ENCODE measurements at regions not wholly inside any gene's neighbourhood (a gene's known extent, or its start where the extent isn't known, plus 50 kb on each side); places are given as distances from the start of the nearest gene placed in this dataset.

DNA sequence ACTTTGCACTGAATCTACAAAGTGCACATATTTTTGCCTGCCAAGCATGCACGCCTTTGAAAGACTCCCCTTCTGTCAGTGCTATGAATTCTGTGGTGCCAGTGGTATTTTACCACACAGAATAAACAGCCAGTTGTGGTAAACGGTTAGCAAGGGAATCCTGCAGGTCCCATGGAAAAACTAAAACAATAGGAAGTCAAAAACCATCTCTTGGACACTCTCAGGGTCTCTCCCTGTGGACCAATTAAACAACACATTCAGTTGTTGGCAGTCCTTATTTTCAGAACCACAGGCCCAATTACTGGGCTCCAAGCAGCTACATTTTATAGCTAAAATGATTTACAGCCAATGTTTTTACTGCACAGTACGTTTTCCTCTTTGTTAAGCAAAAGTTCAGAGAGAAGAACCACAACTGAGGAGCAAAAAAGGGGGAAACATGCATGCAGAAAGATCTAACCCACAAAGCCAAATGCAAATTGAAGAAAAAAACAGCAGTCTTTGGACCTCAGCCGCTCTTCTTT, 116.9 kb downstream of the KCTD12 start (continued):
- TF ChIP-seq, protein P1, sequence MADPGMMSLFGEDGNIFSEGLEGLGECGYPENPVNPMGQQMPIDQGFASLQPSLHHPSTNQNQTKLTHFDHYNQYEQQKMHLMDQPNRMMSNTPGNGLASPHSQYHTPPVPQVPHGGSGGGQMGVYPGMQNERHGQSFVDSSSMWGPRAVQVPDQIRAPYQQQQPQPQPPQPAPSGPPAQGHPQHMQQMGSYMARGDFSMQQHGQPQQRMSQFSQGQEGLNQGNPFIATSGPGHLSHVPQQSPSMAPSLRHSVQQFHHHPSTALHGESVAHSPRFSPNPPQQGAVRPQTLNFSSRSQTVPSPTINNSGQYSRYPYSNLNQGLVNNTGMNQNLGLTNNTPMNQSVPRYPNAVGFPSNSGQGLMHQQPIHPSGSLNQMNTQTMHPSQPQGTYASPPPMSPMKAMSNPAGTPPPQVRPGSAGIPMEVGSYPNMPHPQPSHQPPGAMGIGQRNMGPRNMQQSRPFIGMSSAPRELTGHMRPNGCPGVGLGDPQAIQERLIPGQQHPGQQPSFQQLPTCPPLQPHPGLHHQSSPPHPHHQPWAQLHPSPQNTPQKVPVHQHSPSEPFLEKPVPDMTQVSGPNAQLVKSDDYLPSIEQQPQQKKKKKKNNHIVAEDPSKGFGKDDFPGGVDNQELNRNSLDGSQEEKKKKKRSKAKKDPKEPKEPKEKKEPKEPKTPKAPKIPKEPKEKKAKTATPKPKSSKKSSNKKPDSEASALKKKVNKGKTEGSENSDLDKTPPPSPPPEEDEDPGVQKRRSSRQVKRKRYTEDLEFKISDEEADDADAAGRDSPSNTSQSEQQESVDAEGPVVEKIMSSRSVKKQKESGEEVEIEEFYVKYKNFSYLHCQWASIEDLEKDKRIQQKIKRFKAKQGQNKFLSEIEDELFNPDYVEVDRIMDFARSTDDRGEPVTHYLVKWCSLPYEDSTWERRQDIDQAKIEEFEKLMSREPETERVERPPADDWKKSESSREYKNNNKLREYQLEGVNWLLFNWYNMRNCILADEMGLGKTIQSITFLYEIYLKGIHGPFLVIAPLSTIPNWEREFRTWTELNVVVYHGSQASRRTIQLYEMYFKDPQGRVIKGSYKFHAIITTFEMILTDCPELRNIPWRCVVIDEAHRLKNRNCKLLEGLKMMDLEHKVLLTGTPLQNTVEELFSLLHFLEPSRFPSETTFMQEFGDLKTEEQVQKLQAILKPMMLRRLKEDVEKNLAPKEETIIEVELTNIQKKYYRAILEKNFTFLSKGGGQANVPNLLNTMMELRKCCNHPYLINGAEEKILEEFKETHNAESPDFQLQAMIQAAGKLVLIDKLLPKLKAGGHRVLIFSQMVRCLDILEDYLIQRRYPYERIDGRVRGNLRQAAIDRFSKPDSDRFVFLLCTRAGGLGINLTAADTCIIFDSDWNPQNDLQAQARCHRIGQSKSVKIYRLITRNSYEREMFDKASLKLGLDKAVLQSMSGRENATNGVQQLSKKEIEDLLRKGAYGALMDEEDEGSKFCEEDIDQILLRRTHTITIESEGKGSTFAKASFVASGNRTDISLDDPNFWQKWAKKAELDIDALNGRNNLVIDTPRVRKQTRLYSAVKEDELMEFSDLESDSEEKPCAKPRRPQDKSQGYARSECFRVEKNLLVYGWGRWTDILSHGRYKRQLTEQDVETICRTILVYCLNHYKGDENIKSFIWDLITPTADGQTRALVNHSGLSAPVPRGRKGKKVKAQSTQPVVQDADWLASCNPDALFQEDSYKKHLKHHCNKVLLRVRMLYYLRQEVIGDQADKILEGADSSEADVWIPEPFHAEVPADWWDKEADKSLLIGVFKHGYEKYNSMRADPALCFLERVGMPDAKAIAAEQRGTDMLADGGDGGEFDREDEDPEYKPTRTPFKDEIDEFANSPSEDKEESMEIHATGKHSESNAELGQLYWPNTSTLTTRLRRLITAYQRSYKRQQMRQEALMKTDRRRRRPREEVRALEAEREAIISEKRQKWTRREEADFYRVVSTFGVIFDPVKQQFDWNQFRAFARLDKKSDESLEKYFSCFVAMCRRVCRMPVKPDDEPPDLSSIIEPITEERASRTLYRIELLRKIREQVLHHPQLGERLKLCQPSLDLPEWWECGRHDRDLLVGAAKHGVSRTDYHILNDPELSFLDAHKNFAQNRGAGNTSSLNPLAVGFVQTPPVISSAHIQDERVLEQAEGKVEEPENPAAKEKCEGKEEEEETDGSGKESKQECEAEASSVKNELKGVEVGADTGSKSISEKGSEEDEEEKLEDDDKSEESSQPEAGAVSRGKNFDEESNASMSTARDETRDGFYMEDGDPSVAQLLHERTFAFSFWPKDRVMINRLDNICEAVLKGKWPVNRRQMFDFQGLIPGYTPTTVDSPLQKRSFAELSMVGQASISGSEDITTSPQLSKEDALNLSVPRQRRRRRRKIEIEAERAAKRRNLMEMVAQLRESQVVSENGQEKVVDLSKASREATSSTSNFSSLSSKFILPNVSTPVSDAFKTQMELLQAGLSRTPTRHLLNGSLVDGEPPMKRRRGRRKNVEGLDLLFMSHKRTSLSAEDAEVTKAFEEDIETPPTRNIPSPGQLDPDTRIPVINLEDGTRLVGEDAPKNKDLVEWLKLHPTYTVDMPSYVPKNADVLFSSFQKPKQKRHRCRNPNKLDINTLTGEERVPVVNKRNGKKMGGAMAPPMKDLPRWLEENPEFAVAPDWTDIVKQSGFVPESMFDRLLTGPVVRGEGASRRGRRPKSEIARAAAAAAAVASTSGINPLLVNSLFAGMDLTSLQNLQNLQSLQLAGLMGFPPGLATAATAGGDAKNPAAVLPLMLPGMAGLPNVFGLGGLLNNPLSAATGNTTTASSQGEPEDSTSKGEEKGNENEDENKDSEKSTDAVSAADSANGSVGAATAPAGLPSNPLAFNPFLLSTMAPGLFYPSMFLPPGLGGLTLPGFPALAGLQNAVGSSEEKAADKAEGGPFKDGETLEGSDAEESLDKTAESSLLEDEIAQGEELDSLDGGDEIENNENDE (IDR thresholded peaks at IDR 0.05; ENCODE audit: insufficient replicate concordance, low read length), result no peak
- no peak for TF ChIP-seq TAF7 (optimal IDR thresholded peaks at IDR 0.05; ENCODE audit: borderline replicate concordance, low read depth, low read length)
- TF ChIP-seq, protein P2, sequence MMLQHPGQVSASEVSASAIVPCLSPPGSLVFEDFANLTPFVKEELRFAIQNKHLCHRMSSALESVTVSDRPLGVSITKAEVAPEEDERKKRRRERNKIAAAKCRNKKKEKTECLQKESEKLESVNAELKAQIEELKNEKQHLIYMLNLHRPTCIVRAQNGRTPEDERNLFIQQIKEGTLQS (IDR thresholded peaks at IDR 0.05; ENCODE audit: insufficient read depth, low read depth, low read length), result no peak
- TF ChIP-seq, protein P3, sequence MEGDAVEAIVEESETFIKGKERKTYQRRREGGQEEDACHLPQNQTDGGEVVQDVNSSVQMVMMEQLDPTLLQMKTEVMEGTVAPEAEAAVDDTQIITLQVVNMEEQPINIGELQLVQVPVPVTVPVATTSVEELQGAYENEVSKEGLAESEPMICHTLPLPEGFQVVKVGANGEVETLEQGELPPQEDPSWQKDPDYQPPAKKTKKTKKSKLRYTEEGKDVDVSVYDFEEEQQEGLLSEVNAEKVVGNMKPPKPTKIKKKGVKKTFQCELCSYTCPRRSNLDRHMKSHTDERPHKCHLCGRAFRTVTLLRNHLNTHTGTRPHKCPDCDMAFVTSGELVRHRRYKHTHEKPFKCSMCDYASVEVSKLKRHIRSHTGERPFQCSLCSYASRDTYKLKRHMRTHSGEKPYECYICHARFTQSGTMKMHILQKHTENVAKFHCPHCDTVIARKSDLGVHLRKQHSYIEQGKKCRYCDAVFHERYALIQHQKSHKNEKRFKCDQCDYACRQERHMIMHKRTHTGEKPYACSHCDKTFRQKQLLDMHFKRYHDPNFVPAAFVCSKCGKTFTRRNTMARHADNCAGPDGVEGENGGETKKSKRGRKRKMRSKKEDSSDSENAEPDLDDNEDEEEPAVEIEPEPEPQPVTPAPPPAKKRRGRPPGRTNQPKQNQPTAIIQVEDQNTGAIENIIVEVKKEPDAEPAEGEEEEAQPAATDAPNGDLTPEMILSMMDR (IDR thresholded peaks at IDR 0.05; ENCODE audit: control extremely low read depth in 1 of 3, insufficient read depth in 1 of 3, low read depth in 1 of 3, low read length in 3 of 3), result no peak

Data from H1 (cell line).